M059J (cell line): ENCODE measurements at regions not wholly inside any gene's neighbourhood (a gene's known extent, or its start where the extent isn't known, plus 50 kb on each side); places are given as distances from the start of the nearest gene placed in this dataset.
A peak's percentile ranks its signal among the peaks of the same experiment; 100 is the strongest.

Experiments
- DNase-seq: peaks from one replicate; pipeline ENCODE4 v3.0.0-alpha.2; 2012; ENCODE audit warnings: low read depth

GRCh38 chr17:36756695-36757094 is 155.3 kb downstream of the MRM1 start:
- no peak for DNase-seq

GRCh38 chr17:36760425-36760824 is 159.0 kb downstream of the MRM1 start:
- DNase-seq = no peak

- DNase-seq = no peak
Observed at GRCh38 chr17:36761203-36761950, 160.0 kb downstream of the MRM1 start.

- no peak for DNase-seq
Observed at GRCh38 chr17:36765436-36766043, 164.2 kb downstream of the MRM1 start.

- no peak for DNase-seq
Observed at GRCh38 chr17:36768394-36768793, 167.0 kb downstream of the MRM1 start.

- no peak for DNase-seq
Observed at GRCh38 chr17:36773039-36773438, 164.2 kb upstream of the LHX1 start.

GRCh38 chr17:36777118-36777517 is 160.2 kb upstream of the LHX1 start:
- DNase-seq = peak; percentile 21

- DNase-seq = no peak
Observed at GRCh38 chr17:36778448-36778847, 158.8 kb upstream of the LHX1 start.

- no peak for DNase-seq
Observed at GRCh38 chr17:36779550-36779949, 157.7 kb upstream of the LHX1 start.

- no peak for DNase-seq
Observed at GRCh38 chr17:36784633-36785032, 152.6 kb upstream of the LHX1 start.

GRCh38 chr17:36786867-36787266 is 150.4 kb upstream of the LHX1 start:
- DNase-seq = no peak

GRCh38 chr17:36791150-36791941 is 145.9 kb upstream of the LHX1 start:
- DNase-seq = no peak

GRCh38 chr17:36791942-36792475 is 145.3 kb upstream of the LHX1 start:
- DNase-seq = no peak

GRCh38 chr17:36792849-36793248 is 144.4 kb upstream of the LHX1 start:
- no peak for DNase-seq

- DNase-seq = no peak
Observed at GRCh38 chr17:36793976-36794375, 143.3 kb upstream of the LHX1 start.

GRCh38 chr17:36807496-36808179 is 129.6 kb upstream of the LHX1 start:
- DNase-seq = no peak

GRCh38 chr17:36808180-36808661 is 129.1 kb upstream of the LHX1 start:
- DNase-seq = peak; percentile 12

- DNase-seq = no peak
Observed at GRCh38 chr17:36812762-36813161, 124.5 kb upstream of the LHX1 start.

- no peak for DNase-seq
Observed at GRCh38 chr17:36813357-36813756, 123.9 kb upstream of the LHX1 start.

GRCh38 chr17:36813957-36814563 is 123.2 kb upstream of the LHX1 start:
- DNase-seq = no peak

- DNase-seq = no peak
Observed at GRCh38 chr17:36814958-36815357, 122.3 kb upstream of the LHX1 start.
